OCI-LY7 (cell line): ENCODE measurements at regions not wholly inside any gene's neighbourhood (a gene's known extent, or its start where the extent isn't known, plus 50 kb on each side); places are given as distances from the start of the nearest gene placed in this dataset.

Experiments used
- BruUV-seq: library from RNA; stranded (reverse); fragments of 400-500 nt; replicated peaks from 2 replicates; lab custom pipeline; 2021; lab: Mats Ljungman, UMichigan
- CTCF ChIA-PET: fragments of 300-600 bp; sonication (Branson Sonifier 250); formaldehyde crosslinking; loops from one replicate; lab custom pipeline; 2022; ENCODE audit warnings: antibody characterized with exemption; ENCODE audit not compliant: unreplicated experiment; lab: Charles Lee
- POLR2A ChIA-PET: fragments of 300-600 bp; sonication (Branson Sonifier 250); formaldehyde crosslinking; loops from one replicate; lab custom pipeline; 2022; ENCODE audit warnings: antibody characterized with exemption; lab: Charles Lee
- DNase-seq: peaks from one replicate; pipeline ENCODE4 v3.0.0-alpha.2; 2015; ENCODE audit warnings: low spot score
- H2AFZ ChIP-seq: fragments of 200-600 bp; sonication (generic), shearing (Covaris generic); 2 replicates; pipeline ENCODE4 v1.6.1; 2014; ENCODE audit warnings: mild to moderate bottlenecking, antibody characterized with exemption, low read length, moderate library complexity
- H3K27ac ChIP-seq: fragments of 200-600 bp; sonication (generic); 2 replicates; pipeline ENCODE4 v1.5.1; 2014; ENCODE audit warnings: mixed run types, low read depth, mild to moderate bottlenecking, moderate library complexity, low read length, inconsistent platforms; ENCODE audit not compliant: poor library complexity, severe bottlenecking
- H3K36me3 ChIP-seq: fragments of 200-600 bp; sonication (generic); 2 replicates; pipeline ENCODE4 v1.6.1; 2014; ENCODE audit warnings: mild to moderate bottlenecking, antibody characterized with exemption, low read length, moderate library complexity, mixed read lengths; ENCODE audit not compliant: insufficient read depth
- H3K4me1 ChIP-seq: fragments of 200-600 bp; sonication (generic); 2 replicates; pipeline ENCODE4 v1.5.1; 2014; ENCODE audit warnings: mild to moderate bottlenecking, low read length; ENCODE audit not compliant: insufficient read depth, poor library complexity, severe bottlenecking
- H3K4me2 ChIP-seq: fragments of 200-600 bp; sonication (generic); 2 replicates; pipeline ENCODE4 v1.6.1; 2014; ENCODE audit warnings: mild to moderate bottlenecking, low read length
- H3K4me3 ChIP-seq: fragments of 200-600 bp; sonication (generic); 2 replicates; pipeline ENCODE4 v1.5.1; 2014; ENCODE audit warnings: mild to moderate bottlenecking, low read depth, low read length; ENCODE audit not compliant: poor library complexity, severe bottlenecking
- H3K79me2 ChIP-seq: fragments of 200-600 bp; sonication (generic); 2 replicates; pipeline ENCODE4 v1.6.1; 2016; ENCODE audit warnings: low read depth, mild to moderate bottlenecking, low read length, moderate library complexity, mixed read lengths; ENCODE audit not compliant: insufficient read depth
- H3K9me2 ChIP-seq: fragments of 200-600 bp; sonication (generic); 2 replicates; pipeline ENCODE4 v1.6.1; 2016; ENCODE audit warnings: mild to moderate bottlenecking, low read length, mixed read lengths; ENCODE audit not compliant: insufficient read depth
- H3K9me3 ChIP-seq: fragments of 200-600 bp; sonication (generic); 2 replicates; pipeline ENCODE4 v1.6.1; 2014; ENCODE audit warnings: mild to moderate bottlenecking, mixed run types, low read length, mixed read lengths
- H4K20me1 ChIP-seq: fragments of 200-600 bp; sonication (generic); 2 replicates; pipeline ENCODE4 v1.6.1; 2014; ENCODE audit warnings: mild to moderate bottlenecking, antibody characterized with exemption, low read length, moderate library complexity, mixed read lengths; ENCODE audit not compliant: insufficient read depth
- EZH2phosphoT487 ChIP-seq: fragments of 200-600 bp; sonication (generic); IDR thresholded peaks from 2 replicates; pipeline ENCODE4 v1.6.1; 2018; ENCODE audit warnings: low read depth, borderline replicate concordance, mild to moderate bottlenecking, mixed run types, antibody characterized with exemption, low read length, moderate library complexity, mixed read lengths
- intact Hi-C: fragments of 100-400 bp; cut with micrococcal nuclease; formaldehyde crosslinking; loops from one replicate; pipeline ENCODE4 v1.10.0; 2022; ENCODE audit not compliant: unreplicated experiment
- TF ChIP-seq, protein P1 (sequence below): fragments of 200-600 bp; sonication (generic); conservative IDR thresholded peaks from 2 replicates; pipeline ENCODE4 v1.5.1; 2014; ENCODE audit warnings: mild to moderate bottlenecking, antibody characterized with exemption, low read length, moderate library complexity, mixed read lengths

DNA sequence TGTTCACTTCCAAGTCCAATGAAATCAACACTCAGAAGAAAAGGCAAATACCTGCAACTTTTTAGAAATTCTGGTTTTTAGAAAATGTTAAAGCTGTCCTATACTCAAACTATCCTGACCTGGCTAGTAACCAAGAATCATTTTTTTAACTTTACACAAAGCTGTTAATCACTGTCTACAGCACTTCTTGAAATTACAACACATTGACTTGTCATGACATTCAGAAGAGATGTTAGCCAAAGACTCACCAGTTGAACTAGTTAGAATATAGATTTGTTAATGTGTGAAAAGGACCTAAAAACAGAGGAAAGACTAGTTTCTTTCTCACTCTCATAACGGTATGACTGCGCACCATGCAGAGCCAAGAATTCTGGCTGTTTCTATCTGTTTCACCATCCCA is 98.8 kb downstream of the COX18 start:
- no peaks in the 10 kb centered on the region for H3K79me2 ChIP-seq
- CTCF ChIA-PET: no interaction called here
- H3K4me2 ChIP-seq: no peak overlapping the region
- no peak for DNase-seq
- H2AFZ ChIP-seq: no peak overlapping the region
- TF ChIP-seq, protein P1, sequence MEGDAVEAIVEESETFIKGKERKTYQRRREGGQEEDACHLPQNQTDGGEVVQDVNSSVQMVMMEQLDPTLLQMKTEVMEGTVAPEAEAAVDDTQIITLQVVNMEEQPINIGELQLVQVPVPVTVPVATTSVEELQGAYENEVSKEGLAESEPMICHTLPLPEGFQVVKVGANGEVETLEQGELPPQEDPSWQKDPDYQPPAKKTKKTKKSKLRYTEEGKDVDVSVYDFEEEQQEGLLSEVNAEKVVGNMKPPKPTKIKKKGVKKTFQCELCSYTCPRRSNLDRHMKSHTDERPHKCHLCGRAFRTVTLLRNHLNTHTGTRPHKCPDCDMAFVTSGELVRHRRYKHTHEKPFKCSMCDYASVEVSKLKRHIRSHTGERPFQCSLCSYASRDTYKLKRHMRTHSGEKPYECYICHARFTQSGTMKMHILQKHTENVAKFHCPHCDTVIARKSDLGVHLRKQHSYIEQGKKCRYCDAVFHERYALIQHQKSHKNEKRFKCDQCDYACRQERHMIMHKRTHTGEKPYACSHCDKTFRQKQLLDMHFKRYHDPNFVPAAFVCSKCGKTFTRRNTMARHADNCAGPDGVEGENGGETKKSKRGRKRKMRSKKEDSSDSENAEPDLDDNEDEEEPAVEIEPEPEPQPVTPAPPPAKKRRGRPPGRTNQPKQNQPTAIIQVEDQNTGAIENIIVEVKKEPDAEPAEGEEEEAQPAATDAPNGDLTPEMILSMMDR: no peak
- no peaks in the 10 kb centered on the region for H3K9me2 ChIP-seq
- no peaks in the 10 kb centered on the region for H3K9me3 ChIP-seq
- no peaks in the 10 kb centered on the region for H4K20me1 ChIP-seq
- POLR2A ChIA-PET: interaction anchor here (0.6 kb wide), 1 partner anchor 510 kb away, joined by 3 read pairs; no protein-coding TSS in a partner anchor
- H3K4me1 ChIP-seq: no peaks in the 10 kb centered on the region
- no TSS peak for BruUV-seq
- no peak overlapping the region for H3K4me3 ChIP-seq
- no peak overlapping the region for H3K27ac ChIP-seq
- H3K36me3 ChIP-seq: no peaks in the 10 kb centered on the region
- intact Hi-C loops: no loop called here

DNA sequence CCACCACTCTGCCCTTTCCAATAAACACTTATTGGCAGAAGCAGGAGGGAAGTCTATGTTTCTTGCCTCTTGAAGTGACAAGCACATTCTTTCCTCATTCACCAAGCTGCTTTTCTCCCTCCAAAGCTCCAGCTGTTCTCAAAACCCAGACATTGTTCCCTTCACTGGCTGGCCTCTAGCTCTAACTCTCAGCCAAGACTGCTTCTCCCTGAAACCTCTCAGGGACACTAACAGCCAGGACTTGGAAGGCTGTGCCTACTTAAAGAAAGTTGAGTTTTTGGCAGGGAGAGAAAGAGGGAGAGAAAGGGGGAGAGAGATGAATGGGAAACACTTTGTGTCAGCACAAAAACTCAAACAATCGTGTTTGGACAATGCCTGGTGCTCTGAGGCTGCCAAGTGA is 99.5 kb downstream of the COX18 start:
- H3K4me1 ChIP-seq: no peaks in the 10 kb centered on the region
- no peaks in the 10 kb centered on the region for H3K79me2 ChIP-seq
- H3K36me3 ChIP-seq: no peaks in the 10 kb centered on the region
- TF ChIP-seq EZH2phosphoT487: no peak
- TF ChIP-seq, protein P1: no peak
- no peak overlapping the region for H3K27ac ChIP-seq
- no peak for DNase-seq
- BruUV-seq: no TSS peak
- no peak overlapping the region for H3K4me2 ChIP-seq
- no peaks in the 10 kb centered on the region for H4K20me1 ChIP-seq
- ChIA-PET POLR2A (no interaction called here), CTCF (no interaction called here)
- H3K9me3 ChIP-seq: no peaks in the 10 kb centered on the region
- H2AFZ ChIP-seq: no peak overlapping the region
- H3K4me3 ChIP-seq: no peak overlapping the region
- intact Hi-C loops: no loop called here
- no peaks in the 10 kb centered on the region for H3K9me2 ChIP-seq

DNA sequence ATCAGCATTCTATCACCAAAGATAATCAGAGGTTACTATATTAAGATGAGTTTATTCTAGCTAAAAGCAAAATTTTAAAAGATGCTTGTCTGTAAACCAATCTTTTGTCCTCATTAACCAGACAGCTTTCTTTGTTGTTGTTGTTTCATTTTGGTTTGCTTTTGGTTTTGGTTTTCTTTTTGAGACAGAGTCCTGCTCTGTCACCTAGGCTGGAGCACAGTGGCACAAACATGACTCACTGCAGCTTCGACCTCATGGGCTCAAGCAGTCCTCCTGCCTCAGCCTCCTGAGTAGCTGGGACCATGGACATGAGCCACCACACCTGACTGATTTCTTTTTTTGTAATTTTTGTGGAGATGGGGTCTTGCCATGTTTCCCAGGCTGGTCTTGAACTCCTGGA is 102.9 kb downstream of the COX18 start:
- H3K79me2 ChIP-seq: no peaks in the 10 kb centered on the region
- no peak overlapping the region for H3K4me3 ChIP-seq
- CTCF ChIA-PET: no interaction called here
- no peaks in the 10 kb centered on the region for H3K36me3 ChIP-seq
- H2AFZ ChIP-seq: no peak overlapping the region
- H3K9me2 ChIP-seq: no peaks in the 10 kb centered on the region
- no peak for TF ChIP-seq EZH2phosphoT487
- TF ChIP-seq, protein P1: no peak
- no peak overlapping the region for H3K4me2 ChIP-seq
- POLR2A ChIA-PET: interaction anchor here (0.8 kb wide), 1 partner anchor 31 kb away, joined by 4 read pairs; no protein-coding TSS in a partner anchor
- H3K4me1 ChIP-seq: no peaks in the 10 kb centered on the region
- intact Hi-C loops: no loop called here
- DNase-seq: no peak
- no peak overlapping the region for H3K27ac ChIP-seq
- H4K20me1 ChIP-seq: no peaks in the 10 kb centered on the region
- H3K9me3 ChIP-seq: no peaks in the 10 kb centered on the region
- no TSS peak for BruUV-seq
